Neural cell (in vitro differentiated cells): ENCODE measurements at regions not wholly inside any gene's neighbourhood (a gene's known extent, or its start where the extent isn't known, plus 50 kb on each side); places are given as distances from the start of the nearest gene placed in this dataset.

Source experiments
- CTCF ChIP-seq: fragments of 450-650 bp; IDR thresholded peaks from 2 replicates; pipeline ENCODE4 v1.5.1; 2014; ENCODE audit warnings: antibody characterized with exemption, mild to moderate bottlenecking, moderate library complexity; ENCODE audit not compliant: poor library complexity, severe bottlenecking
- POLR2AphosphoS5 ChIP-seq: IDR thresholded peaks from 2 replicates; pipeline ENCODE4 v1.6.1; 2012

- TF ChIP-seq POLR2AphosphoS5 (no peak), CTCF (no peak)
Observed at GRCh38 chr7:67571026-67571545, 574.5 kb downstream of the TYW1 start.
